Activated naive CD4-positive, alpha-beta T cell treated with anti-CD3 and anti-CD28 coated beads, Interleukin-2, amount 10 ng/mL, durations not matched to agents 7 days and 5 days (primary cell): ENCODE measurements at regions not wholly inside any gene's neighbourhood (a gene's known extent, or its start where the extent isn't known, plus 50 kb on each side); places are given as distances from the start of the nearest gene placed in this dataset.

ENCODE experiments used
- CTCF ChIA-PET: fragments of 350-600 bp; sonication (Branson Sonifier 250); formaldehyde crosslinking; loops from one replicate; lab custom pipeline; 2021; ENCODE audit warnings: antibody characterized with exemption; lab: Charles Lee
- DNase-seq: peaks from one replicate; pipeline ENCODE4 v3.0.0-alpha.2; 2020
- H3K27ac Mint-ChIP-seq: one replicate; pipeline ENCODE4 v1.8.0; 2021; ENCODE audit warnings: mild to moderate bottlenecking, moderate library complexity, mixed read lengths
- H3K27me3 Mint-ChIP-seq: one replicate; pipeline ENCODE4 v1.8.0; 2021; ENCODE audit warnings: mild to moderate bottlenecking, mixed read lengths
- H3K36me3 Mint-ChIP-seq: one replicate; pipeline ENCODE4 v1.8.0; 2021; ENCODE audit warnings: mixed read lengths
- H3K4me1 Mint-ChIP-seq: one replicate; pipeline ENCODE4 v1.8.0; 2021; ENCODE audit warnings: mixed read lengths
- H3K4me3 Mint-ChIP-seq: one replicate; pipeline ENCODE4 v1.8.0; 2021; ENCODE audit warnings: mild to moderate bottlenecking, moderate library complexity, mixed read lengths
- H3K9me3 Mint-ChIP-seq: one replicate; pipeline ENCODE4 v1.8.0; 2021; ENCODE audit warnings: mixed read lengths

GRCh38 chr5:29942089-29942488 is 1251.4 kb upstream of the CDH6 start:
- H3K9me3 Mint-ChIP-seq: peaks cover 4% of the 10 kb centered on the region
- DNase-seq: no peak

DNA sequence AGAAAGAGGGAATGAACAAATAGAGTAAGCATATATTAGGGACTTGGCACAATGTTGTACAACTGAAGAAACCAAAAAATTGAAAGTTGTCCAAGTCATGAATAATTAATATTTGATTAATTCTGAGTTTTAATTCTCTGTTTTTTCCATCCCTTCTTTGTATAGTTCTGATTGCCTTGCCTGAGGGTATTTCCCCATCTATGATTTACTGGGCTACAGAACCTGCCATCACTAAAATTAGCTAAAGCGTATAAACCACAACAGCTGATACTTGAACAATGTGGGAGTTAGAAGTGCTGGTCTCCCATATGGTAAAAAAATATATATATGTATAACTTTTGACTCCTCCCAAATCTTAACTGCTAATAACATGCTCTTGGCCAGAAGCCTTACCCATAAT is 1253.5 kb upstream of the CDH6 start:
- no peak for DNase-seq
- Mint-ChIP-seq H3K9me3 (peaks cover 4% of the 10 kb centered on the region), H3K36me3 (no peaks in the 10 kb centered on the region), H3K27ac (no peak overlapping the region), H3K27me3 (no peaks in the 10 kb centered on the region), H3K4me1 (no peaks in the 10 kb centered on the region), H3K4me3 (no peak overlapping the region)
- CTCF ChIA-PET: no interaction called here

More at GRCh38 chr5:29942089-29942488, 1251.4 kb upstream of the CDH6 start:
- Mint-ChIP-seq H3K27me3 (no peaks in the 10 kb centered on the region), H3K4me1 (no peaks in the 10 kb centered on the region), H3K36me3 (no peaks in the 10 kb centered on the region), H3K4me3 (no peak overlapping the region), H3K27ac (no peak overlapping the region)
- CTCF ChIA-PET: no interaction called here

GRCh38 chr5:29935371-29935770 is 1258.1 kb upstream of the CDH6 start:
- Mint-ChIP-seq H3K9me3 (peaks cover 3% of the 10 kb centered on the region), H3K27ac (no peak overlapping the region), H3K36me3 (no peaks in the 10 kb centered on the region), H3K27me3 (no peaks in the 10 kb centered on the region), H3K4me3 (no peak overlapping the region), H3K4me1 (no peaks in the 10 kb centered on the region)
- DNase-seq: no peak
- CTCF ChIA-PET: no interaction called here

DNA sequence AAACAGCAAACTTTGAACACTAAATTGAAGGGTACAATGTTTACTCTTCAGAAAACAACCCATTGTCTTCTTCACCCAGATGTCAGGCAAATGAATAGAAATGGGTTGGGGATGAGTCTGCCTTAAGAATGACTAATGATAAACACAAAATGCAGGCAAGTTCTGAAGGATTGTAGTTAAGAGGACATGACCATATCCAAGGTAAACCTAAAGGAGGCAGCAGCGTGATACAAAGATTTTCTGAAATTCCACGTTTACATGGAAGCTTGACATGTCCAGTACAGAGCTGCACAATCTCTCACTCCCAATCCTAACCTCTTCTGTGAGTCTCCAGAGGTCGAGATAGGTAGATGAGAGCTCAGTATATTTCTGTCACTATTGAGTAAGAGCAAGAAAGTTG is 1263.2 kb upstream of the CDH6 start:
- H3K4me3 Mint-ChIP-seq: no peak overlapping the region
- no peaks in the 10 kb centered on the region for H3K36me3 Mint-ChIP-seq
- CTCF ChIA-PET: no interaction called here
- no peaks in the 10 kb centered on the region for H3K27me3 Mint-ChIP-seq
- H3K27ac Mint-ChIP-seq: no peak overlapping the region
- H3K4me1 Mint-ChIP-seq: no peaks in the 10 kb centered on the region
- DNase-seq: no peak
- H3K9me3 Mint-ChIP-seq: peaks cover 7% of the 10 kb centered on the region

GRCh38 chr5:29924107-29924506 is 1269.4 kb upstream of the CDH6 start:
- Mint-ChIP-seq H3K36me3 (no peaks in the 10 kb centered on the region), H3K4me1 (no peaks in the 10 kb centered on the region), H3K9me3 (peaks cover 7% of the 10 kb centered on the region), H3K4me3 (no peak overlapping the region), H3K27ac (no peak overlapping the region), H3K27me3 (no peaks in the 10 kb centered on the region)
- no peak for DNase-seq
- CTCF ChIA-PET: no interaction called here

DNA sequence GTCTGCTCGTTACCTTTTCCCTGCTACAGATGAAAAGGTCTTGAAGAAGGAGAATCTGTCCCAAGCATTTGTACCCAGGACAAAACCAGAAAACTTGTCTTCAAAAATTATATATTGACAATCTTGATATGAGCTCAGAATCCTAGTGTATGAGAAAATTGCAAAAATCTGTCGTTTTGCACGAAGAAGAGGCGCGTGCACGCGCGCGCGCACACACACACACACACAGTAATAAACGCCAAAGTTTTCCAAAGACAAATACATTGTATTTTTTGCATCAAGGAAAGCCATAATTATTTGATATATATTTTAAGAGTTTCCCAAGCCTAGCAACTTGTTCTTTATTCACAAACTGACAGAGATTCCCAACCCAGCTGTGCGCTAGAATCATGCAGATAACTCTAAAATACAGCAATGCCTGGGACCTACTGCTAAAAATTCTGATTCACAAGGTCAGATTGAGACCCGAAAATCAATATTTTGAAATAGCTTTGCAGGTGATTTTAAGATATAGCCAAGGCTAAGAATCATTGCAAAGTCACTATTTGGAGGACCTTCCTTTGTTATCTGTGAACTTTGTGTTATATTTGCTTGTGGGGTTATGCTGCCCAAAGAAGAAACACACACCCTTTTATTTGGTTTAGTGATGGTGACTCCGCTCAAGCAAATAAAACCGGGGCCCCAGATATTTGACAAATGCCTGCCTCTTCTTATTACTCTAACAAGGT is 1287.7 kb upstream of the CDH6 start:
- peaks cover 6% of the 10 kb centered on the region for H3K9me3 Mint-ChIP-seq
- CTCF ChIA-PET: no interaction called here
- H3K27ac Mint-ChIP-seq: no peak overlapping the region

DNA sequence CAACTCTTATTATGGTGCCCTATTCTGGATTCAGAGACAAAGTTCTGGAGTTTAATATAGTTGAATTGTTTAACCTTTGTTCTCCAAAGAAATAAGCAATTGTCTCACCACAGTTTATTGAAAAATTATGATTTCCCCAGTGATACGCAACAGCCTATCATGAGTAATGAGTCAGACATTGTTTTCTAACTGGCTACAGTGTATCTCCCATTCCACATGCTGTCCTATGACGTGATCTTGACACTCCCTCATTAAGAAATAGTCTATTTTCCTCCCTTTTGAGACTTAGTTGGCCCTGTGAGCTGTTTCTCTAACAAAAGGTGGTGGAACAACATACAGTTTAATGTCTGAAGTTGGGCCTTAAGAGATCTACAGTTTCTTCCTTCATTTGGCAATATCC is 1290.6 kb upstream of the CDH6 start:
- no peak overlapping the region for H3K4me3 Mint-ChIP-seq
- H3K9me3 Mint-ChIP-seq: peaks cover 4% of the 10 kb centered on the region
- H3K36me3 Mint-ChIP-seq: no peaks in the 10 kb centered on the region
- CTCF ChIA-PET: no interaction called here
- H3K27ac Mint-ChIP-seq: no peak overlapping the region
- no peaks in the 10 kb centered on the region for H3K4me1 Mint-ChIP-seq
- DNase-seq: no peak
- H3K27me3 Mint-ChIP-seq: no peaks in the 10 kb centered on the region

More for the DNA sequence above, 1287.7 kb upstream of the CDH6 start:
- H3K4me3 Mint-ChIP-seq: no peak overlapping the region
- no peaks in the 10 kb centered on the region for H3K27me3 Mint-ChIP-seq
- H3K36me3 Mint-ChIP-seq: no peaks in the 10 kb centered on the region
- no peak for DNase-seq
- H3K4me1 Mint-ChIP-seq: no peaks in the 10 kb centered on the region

DNA sequence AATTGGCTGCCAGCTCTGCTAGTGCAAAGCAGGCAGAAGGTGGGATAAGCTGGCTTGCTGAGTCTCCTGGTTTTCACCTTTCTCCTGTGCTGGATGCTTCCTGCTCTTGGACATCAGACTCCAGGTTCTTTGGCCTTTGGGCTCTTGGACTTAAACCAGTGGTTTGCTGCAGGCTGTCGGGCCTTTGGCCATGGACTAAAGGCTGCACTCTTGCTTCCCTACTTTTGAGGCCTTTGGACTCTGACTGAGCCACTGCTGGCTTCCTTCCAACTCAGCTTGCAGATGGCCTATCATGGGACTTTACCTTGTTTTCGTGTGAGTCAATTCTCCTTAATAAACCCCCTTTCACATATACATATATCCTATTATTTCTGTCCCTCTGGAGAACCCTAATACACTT is 1293.9 kb upstream of the CDH6 start:
- CTCF ChIA-PET: no interaction called here
- H3K27ac Mint-ChIP-seq: no peak overlapping the region

GRCh38 chr5:29897916-29898315 is 1295.6 kb upstream of the CDH6 start:
- no peak overlapping the region for H3K27ac Mint-ChIP-seq
- H3K9me3 Mint-ChIP-seq: peaks cover 3% of the 10 kb centered on the region
- no peaks in the 10 kb centered on the region for H3K4me1 Mint-ChIP-seq
- no peaks in the 10 kb centered on the region for H3K36me3 Mint-ChIP-seq
- DNase-seq: no peak
- H3K4me3 Mint-ChIP-seq: no peak overlapping the region
- no peaks in the 10 kb centered on the region for H3K27me3 Mint-ChIP-seq
- CTCF ChIA-PET: no interaction called here

More for the DNA sequence above, 1293.9 kb upstream of the CDH6 start:
- Mint-ChIP-seq H3K9me3 (peaks cover 4% of the 10 kb centered on the region), H3K4me1 (no peaks in the 10 kb centered on the region), H3K4me3 (no peak overlapping the region), H3K36me3 (no peaks in the 10 kb centered on the region), H3K27me3 (no peaks in the 10 kb centered on the region)
- no peak for DNase-seq

GRCh38 chr5:29896646-29897045 is 1296.8 kb upstream of the CDH6 start:
- Mint-ChIP-seq H3K9me3 (peaks cover 4% of the 10 kb centered on the region), H3K36me3 (no peaks in the 10 kb centered on the region), H3K27ac (no peak overlapping the region), H3K4me1 (no peaks in the 10 kb centered on the region), H3K4me3 (no peak overlapping the region), H3K27me3 (no peaks in the 10 kb centered on the region)
- CTCF ChIA-PET: no interaction called here
- no peak for DNase-seq

GRCh38 chr5:29894668-29895067 is 1298.8 kb upstream of the CDH6 start:
- CTCF ChIA-PET: no interaction called here
- Mint-ChIP-seq H3K4me3 (no peak overlapping the region), H3K9me3 (peaks cover 2% of the 10 kb centered on the region), H3K36me3 (no peaks in the 10 kb centered on the region), H3K4me1 (no peaks in the 10 kb centered on the region), H3K27ac (no peak overlapping the region), H3K27me3 (no peaks in the 10 kb centered on the region)
- DNase-seq: no peak

DNA sequence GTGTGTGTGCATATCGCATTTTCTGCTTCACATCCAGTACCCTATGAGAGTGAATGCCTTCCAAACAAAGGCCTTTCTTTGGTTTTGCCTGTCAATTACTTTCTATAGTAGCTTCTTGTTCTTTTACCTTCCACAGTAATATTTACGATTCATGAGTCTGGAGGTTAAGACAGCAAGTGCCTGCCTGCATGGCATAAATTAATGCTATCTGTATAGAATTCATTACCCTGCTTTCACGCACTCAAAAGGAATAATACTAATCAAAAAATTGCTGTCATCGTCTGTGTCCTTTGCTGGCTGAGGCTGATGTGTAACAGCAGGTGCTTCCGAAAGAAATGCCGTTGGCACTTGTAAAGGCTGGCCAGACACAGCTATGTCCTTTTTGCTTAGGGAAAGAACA is 1304.4 kb upstream of the CDH6 start:
- Mint-ChIP-seq H3K4me3 (no peak overlapping the region), H3K27me3 (no peaks in the 10 kb centered on the region), H3K4me1 (no peaks in the 10 kb centered on the region), H3K36me3 (no peaks in the 10 kb centered on the region), H3K27ac (no peak overlapping the region), H3K9me3 (peaks cover 7% of the 10 kb centered on the region)
- DNase-seq: no peak
- CTCF ChIA-PET: no interaction called here

DNA sequence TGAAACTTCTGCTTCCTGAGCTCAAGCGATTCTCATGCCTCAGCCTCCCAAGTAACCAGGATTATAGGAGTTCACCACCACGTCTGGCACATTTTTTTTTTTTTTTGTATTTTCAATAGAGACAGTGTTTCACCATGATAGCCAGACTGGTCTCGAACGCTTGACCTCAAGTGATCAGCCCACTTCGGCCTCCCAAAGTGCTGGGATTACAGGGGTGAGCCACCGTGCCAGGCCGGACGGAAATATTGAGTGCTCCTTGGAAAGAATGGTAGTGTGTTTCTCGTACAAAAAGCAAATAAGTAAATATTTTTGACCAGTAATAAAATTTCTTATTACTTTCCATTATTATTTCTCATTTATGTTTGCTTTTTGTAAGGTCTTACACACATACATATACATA is 1307.9 kb upstream of the CDH6 start:
- H3K9me3 Mint-ChIP-seq: peaks cover 10% of the 10 kb centered on the region
- H3K4me1 Mint-ChIP-seq: no peaks in the 10 kb centered on the region
- no peaks in the 10 kb centered on the region for H3K36me3 Mint-ChIP-seq
- no peak overlapping the region for H3K4me3 Mint-ChIP-seq
- CTCF ChIA-PET: no interaction called here
- no peak for DNase-seq
- no peaks in the 10 kb centered on the region for H3K27me3 Mint-ChIP-seq
- H3K27ac Mint-ChIP-seq: no peak overlapping the region

DNA sequence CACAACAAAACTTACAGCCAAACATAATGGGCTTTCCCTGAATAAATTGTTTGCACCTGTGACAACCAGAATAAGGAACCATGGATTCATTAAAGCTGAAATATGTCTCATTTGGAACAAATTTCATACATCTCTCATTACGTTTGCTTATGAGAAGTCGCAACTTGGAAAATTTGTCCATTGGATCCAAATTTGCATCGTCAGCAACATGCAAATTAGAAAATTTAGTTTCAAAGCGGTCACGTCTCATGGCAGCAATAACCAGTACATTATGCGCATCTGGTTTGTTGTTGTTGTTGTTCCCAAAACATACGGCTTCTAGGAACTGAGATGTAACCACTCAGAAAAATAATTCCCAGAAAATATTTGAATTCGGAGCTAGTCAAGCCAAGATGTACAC is 1311.5 kb upstream of the CDH6 start:
- Mint-ChIP-seq H3K4me3 (no peak overlapping the region), H3K27ac (no peak overlapping the region), H3K36me3 (no peaks in the 10 kb centered on the region), H3K9me3 (peaks cover 10% of the 10 kb centered on the region), H3K4me1 (no peaks in the 10 kb centered on the region), H3K27me3 (no peaks in the 10 kb centered on the region)
- no peak for DNase-seq
- CTCF ChIA-PET: no interaction called here

GRCh38 chr5:29879401-29879800 is 1314.1 kb upstream of the CDH6 start:
- Mint-ChIP-seq H3K9me3 (peaks cover 9% of the 10 kb centered on the region), H3K36me3 (no peaks in the 10 kb centered on the region), H3K27ac (no peak overlapping the region), H3K27me3 (no peaks in the 10 kb centered on the region), H3K4me3 (no peak overlapping the region), H3K4me1 (no peaks in the 10 kb centered on the region)
- no peak for DNase-seq
- CTCF ChIA-PET: no interaction called here
